GM21367 (cell line): ENCODE measurements at regions not wholly inside any gene's neighbourhood (a gene's known extent, or its start where the extent isn't known, plus 50 kb on each side); places are given as distances from the start of the nearest gene placed in this dataset.
"Not testable (repeated sequence)": the region's sequence is repeated elsewhere in the genome, so short reads cannot be mapped to it uniquely, and the experiment has no call there.

Experiments used
- ATAC-seq: cut with Tn5 transposase; IDR thresholded peaks from one replicate; pipeline ENCODE4 v1.9.1; 2021; ENCODE audit not compliant: unreplicated experiment

DNA sequence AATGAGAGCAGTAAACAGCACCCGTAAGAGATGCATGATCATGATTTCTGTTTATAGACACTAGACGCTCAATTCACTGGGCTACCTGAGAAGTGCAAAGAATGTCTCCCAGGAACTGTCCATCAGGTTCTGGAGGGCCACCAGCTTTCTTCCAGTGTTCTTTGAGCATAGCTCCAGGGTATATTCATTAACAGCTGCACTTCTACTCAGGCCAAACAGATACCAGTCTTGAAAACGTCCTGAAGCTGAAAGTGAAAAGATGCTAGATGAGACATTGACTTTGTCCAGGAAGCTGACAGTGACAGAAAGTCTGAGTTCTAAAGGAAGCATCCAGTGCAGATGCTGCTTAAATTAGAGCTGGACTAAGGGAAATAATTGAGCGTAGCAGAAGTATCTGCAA lies 488.7 kb upstream of the TYRP1 start:
- ATAC-seq: no peak

DNA sequence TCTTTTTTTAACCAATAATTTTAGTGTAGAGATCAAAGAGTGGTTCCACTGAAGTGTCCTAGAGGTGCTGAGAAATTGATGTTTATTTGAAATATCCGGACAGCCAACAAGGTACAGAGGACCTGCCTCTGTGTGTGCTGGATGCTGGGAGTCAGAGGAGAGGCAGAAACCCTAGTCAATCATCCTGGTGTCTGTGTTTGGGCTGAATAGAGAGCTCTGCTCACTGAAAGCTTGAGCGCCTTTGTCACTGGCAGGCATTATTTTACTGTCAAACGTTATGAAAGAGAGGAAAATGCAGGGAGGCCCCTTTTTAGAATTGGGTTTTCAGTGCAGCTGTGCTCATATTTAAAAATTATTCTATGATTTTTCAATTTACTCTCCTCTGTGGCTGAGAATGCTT lies 480.3 kb upstream of the TYRP1 start:
- no peak for ATAC-seq

DNA sequence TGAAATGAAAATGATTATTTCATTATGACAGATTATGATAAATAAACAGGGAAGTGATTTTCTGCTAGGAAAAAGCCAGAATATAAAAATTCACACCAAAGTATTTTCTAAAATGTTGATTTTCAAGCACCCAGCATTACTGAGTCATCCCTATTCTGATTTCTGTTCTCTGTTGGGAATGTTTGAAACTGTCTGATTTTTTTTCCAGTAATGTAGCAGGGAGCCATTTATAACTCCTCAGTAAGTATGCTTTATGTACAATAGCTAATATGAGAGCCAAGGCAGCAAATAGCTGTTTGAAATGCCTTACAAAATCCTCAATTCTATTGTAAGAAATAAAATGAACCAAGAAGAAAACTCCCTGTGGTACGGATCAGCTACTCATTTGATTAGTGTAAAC lies 471.7 kb upstream of the TYRP1 start:
- no peak for ATAC-seq

DNA sequence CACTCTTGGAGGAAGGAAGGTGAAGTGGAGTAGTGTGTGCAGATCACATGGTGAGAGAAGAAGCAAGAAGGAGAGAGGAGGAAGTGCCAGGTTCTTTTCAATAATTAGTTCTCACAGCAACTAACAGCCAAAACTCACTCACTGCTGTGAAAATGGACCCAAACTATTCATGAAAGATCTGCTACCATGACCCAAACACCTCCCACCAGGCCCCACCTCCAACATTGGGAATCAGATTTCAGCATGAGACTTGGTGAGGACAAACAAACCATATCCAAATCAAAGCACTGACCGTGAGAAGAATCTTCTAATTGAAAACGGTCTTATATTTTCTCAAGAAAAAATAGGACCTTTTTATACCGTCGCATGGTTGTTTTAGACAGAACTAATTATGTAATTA lies 468.7 kb upstream of the TYRP1 start:
- ATAC-seq: no peak

DNA sequence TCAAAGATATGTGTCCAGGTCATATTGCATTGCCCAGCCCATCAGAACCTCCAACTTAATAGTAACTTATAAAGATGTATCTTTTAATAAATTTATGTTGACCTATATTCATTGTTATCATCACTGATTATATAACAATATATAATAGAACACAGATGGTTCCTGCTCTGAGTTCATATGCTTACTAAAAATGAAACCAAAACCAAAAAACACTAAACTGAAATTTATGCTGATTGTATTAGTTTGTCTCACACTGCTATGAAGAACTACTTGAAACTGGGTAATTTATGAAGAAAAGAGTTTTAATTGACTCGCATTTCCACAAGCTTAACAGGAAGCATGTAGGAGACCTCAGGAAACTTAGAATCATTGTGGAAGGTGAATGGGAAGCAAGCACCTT lies 462.5 kb upstream of the TYRP1 start:
- ATAC-seq: no peak

DNA sequence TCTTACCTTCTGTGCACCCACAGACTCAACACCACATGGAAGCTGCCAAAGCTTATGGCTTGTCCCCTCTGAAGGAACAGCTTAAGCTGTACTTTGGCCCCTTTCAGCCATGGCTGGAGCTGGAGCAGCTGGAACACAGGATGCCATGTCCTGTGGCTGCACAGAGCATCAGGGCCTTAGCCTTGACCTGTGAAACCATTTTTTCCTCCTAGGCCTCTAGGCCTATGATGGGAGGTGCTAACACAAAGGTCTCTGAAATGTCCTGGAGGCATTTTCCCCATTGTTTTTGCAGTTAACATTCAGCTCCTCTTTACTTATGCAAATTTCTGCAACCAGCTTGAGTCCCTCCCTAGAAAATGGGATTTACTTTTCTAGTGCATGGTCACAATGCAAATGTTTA lies 461.4 kb upstream of the TYRP1 start:
- no peak for ATAC-seq

DNA sequence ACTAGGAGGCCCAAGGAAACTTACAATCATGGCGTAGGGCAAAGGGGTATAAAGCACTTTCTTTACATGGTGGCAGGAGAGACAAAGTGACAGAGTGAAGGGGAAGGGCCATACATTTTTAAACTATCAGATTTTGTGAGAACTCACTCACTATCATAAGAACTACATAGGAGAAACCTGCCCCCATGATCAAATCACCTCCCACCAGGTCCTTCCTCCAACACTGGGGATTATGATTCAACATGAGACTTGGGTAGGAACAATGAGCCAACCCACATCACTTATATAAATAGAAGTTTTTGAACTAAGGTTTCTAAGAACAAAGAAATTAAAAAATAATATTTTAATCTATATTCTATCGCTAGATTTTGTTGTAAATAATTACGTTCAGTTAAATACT lies 460.3 kb upstream of the TYRP1 start:
- ATAC-seq: no peak

DNA sequence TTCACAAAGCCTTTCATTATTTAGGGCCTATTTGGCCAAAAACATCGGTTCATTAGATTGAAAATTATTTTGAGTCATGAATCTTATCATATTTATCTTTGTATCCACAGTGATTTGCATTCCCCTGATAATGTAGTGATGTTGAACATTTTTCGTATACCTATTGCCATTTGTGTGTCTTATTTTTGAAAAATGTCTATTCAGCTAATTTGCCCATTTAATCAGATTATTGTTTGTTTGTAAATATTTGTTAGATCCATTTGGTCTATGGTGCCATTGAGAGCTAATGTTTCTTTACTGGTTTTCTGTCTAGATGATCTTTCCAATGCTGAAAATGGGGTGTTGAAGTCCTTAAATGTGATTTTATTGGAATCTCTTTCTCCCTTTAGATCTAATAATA lies 439.2 kb upstream of the TYRP1 start:
- no peak for ATAC-seq

DNA sequence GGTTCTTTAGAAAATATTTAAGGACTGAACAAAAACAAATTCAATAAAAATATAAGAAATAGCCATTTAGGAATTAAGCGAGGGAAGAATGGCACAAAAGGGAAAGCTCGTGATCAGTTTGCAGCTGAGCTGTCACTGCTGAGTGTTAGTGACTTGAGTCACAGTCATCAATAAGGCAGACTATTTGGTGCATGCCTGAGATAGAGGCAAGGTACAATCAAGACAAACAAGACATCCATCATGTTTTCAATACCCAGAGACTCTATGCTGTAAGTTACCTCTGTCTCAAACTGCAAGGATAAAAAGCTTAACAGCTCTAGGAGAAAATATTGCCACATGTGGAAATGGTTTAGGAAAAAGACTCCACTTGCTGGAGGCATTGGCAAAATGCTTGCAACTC lies 426.4 kb upstream of the TYRP1 start:
- no peak for ATAC-seq

DNA sequence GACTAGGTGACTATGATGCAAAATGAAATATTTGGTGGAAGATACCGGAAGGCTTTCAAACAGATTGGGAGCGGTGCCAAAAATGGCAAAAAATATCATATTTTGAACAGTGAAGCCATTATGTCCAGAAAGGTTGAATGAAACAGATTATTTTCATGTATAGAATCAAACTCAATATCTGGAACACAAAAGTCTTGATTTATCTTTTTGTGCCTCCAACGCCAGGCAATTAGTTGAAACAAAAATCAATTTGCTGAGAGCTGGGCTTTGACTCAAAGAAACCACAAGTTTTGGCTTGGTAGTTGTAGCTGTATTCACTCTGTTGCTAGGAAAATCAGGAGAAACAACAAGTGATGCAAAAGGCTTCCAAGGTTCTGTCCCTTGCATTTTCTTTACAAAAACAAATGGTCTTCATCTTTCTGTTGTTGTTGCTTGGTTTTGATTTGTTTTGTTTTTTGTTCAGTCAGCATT lies 421.7 kb upstream of the TYRP1 start:
- ATAC-seq: no peak

DNA sequence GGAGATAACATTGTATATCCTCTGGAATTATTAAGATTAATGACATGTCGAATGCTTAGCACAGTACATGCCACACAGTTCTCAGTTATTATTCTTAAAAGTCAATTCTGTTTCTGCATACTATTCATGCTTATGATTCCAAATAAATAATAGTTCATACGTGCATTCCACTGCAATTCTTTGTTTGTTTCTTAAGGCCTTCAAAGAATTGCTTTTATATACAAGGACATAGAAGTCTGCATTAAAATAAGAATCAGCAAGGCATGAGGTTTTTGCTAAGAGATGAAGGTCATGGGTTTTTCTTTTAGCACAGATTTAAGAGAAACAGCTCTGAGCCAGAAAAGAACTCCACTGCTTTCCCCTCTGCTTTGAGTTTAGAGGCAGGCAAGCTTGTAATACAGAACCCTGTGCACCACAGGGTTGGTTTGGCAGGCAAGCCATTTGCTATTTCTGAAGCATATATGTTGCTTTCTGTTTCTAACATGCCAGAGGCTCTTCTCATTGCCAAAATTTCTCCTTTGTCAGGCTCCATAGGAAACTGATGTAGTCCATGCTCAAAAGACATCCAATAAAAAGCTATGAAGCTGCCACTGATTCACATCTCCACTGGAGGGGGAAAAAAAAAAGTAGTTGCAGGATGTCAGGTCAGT lies 420.6 kb upstream of the TYRP1 start:
- ATAC-seq: no peak

DNA sequence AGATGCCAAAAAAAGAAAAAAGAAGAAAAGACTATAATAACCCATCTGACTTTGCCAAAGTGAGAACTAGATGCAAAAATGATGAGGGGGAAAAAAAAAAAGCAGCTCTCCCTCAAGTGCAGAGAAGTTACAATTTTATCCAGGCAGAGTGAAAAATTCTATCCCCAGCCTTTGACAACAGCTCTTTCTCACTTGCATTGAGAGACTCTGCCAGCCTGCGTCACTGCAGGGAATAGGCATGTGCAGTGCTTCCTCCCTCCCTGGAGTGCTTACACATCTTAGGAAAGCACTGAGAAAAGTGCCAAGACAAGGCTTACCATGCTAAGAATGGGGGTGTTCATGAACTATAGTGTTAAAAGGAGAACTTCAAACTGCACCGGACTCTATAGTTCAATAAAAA lies 418.6 kb upstream of the TYRP1 start:
- ATAC-seq: no peak

DNA sequence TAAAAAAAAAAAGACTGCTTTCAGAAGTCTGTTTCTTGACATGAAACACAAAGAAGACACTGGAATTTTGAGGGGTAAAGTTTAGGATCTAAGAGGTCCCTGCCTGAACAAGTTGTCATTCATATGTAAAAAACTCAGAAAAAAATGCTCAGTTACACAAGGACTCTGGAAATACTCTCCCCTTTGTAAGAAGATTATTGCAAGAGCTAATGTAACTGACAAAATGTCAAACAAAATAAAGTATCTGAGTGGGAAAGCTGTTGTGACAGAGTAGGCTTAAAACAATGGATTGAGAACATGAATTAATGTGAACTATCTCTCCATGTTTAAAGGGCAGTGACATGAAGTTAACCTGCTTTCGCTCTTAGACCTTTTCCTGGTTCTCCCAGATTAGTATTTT lies 416.7 kb upstream of the TYRP1 start:
- ATAC-seq: no peak

DNA sequence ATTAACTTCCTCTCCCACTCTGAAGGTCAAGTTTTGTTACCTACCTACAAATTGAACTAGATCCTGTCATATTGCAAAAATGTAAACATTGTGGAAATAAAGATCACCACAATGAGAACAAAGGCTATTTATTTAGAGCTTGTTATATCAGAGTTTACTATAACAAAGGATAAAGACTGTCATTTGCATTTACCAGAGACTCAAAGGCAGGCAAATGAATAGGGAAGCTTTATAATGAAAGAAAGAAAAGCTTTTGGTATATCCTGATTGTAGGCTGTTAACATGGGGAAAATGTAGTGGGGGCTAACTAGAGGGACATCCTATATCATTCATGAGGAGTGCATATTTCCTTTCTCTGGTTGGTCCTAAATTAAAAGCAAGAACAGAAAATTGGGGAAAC lies 403.5 kb upstream of the TYRP1 start:
- ATAC-seq: no peak

DNA sequence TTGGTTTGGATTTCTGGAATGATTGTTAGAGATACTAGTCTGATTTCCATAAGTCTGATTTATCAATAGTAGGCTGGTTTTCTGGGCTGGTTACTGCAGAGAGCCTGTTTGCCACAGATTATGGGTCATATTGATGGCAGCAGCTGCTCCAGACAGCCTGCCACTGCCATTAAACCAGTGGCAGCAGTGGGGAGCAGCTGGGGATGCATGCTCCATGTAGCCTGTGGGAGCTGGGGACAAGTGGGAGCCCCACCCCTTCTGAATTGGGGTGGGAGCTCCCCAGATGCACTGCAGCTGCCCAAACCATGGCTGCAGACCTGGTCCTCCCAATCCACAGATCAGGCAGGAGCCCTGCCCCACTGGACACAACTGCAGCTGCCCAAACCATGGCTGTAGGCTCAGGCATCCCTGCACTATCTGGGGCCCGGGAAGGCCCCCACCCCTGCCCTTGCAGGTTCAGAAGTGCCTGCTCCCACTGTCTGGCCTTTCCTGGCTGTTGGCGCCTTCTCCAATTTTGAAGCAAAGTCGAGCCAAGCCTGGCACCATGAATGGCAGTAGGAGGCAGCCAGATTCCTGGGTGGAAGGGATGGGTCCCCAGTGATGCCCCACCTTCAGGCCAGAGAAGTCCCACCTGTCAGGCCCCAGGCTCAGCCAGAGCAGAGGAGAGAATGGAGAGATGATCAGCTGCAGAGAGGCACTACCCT lies 402.9 kb upstream of the TYRP1 start:
- no peak for ATAC-seq

DNA sequence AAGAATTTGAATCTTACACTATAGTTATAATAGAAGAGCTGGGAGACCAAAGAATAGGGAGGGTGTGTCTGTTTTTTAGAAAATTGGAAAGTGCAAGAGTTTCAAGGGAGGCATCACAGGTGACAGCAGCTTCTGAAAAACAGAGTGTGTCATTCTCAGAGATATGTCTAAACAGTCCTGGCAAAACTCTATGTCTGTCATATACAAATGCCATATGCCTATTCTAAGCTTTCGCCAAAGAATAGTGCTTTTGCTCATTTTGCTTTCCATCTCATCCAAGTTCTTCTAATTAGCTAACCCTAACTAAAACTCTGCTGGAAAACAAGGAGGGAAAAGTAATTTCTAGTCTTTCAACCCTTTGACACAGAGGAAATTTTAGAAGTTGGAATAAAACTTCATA lies 388.0 kb upstream of the TYRP1 start:
- ATAC-seq: no peak

DNA sequence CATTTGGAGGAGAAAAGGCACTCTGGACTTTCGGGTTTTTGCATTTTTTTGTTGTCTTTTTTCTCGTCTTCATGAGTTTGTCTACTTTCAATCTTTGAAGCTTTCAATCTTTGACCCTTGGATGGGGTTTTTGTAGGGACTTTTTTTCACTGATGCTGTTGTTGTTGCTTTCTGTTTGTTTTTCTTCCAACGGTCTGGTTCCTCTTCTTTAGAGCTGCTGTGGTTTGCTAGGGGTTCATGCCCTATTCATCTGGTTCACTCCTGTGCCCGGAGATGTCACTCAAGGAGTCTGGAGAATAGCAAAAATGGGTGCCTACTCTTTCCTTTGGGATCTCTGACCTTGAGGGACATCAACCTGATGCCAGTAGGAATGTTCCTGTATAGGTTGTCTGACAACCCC lies 378.6 kb upstream of the TYRP1 start:
- ATAC-seq: no peak

DNA sequence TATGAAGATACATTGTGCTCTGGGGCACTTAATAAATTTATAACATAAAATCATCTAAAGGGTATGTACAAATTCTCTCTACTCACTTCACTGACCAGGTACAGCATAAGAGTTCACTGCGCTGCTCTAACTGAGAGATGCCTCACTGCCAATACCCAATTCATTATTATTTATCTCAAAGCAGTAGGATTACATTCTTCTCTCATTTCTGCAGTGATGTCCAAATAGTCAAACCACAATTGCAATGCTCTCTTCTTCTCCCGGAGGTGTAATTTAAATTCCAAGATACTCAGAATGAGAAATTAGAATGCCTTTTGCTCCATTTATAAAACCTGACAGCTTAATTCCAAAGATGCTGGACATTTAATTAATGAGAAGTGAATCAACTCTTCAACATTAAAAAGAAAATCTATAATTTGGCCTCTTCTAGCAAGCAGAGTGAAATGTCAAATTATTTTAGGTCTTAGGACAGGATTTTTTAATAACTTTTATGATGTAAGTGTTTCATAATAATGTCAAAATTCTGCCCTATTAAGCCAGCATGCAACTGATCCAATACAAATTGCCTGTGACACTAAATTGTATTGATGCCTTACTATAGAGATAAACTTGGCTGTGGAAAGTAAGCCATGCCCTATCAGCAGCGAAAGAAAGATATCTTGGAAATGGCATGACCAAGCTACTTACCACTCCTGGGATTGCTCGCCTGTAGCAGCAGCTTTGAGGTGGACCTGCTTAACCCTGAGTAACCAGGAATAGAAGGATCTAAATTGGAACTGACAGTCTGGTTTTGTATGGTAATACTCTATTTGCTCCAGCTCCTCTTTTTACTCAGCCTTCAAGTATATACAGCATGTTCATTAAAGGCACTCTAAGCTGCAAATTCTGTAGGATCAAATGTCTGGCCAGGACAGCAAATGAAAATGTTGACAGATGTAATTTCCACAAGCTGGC lies 374.2 kb upstream of the TYRP1 start:
- ATAC-seq: no peak

DNA sequence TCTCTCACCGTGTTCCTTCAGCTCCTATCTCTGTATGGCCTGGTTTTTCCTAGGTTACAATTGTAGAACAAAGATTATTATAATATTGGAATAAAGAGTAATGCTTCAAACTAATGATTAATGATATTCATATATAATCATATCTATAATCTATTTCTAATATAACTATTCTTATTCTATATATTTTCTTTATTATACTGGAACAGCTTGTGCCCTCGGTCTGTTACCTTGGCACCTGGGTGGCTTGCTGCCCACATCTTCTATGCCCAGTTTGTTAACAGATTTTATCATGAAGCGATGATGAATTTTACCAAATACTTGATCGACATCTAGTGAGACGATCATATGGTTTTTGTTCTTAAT lies 363.6 kb upstream of the TYRP1 start:
- no peak for ATAC-seq

DNA sequence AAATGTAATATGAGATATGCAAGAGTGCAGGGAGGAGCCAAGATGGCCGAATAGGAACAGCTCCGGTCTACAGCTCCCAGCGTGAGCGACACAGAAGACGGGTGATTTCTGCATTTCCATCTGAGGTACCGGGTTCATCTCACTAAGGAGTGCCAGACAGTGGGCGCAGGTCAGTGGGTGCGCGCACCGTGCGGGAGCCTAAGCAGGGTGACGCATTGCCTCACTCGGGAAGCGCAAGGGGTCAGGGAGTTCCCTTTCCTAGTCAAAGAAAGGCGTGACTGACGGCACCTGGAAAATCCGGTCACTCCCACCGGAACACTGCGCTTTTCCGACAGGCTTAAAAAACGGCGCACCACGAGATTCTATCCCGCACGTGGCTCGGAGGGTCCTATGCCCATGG lies 359.2 kb upstream of the TYRP1 start:
- ATAC-seq: not testable (repeated sequence)

DNA sequence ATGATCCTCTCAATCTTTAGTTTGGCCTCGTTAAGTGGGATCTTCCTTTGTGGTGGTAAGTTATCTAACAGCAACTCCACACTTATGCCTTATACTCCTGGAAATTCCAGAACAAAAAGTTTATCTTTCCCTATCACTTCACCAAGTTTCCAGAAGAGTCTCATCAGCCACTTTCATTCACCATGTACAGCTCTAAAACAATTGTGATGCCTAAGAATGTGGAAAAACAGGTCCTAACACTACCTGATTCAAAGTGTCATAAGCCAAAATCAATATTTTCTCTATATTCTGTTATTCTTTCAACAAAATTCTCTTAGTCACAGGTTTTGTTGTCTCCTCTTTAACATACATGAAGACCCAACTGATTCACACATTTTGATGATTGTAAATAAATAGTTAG lies 342.4 kb upstream of the TYRP1 start:
- no peak for ATAC-seq
